Hepatocyte (in vitro differentiated cells): ENCODE measurements at regions not wholly inside any gene's neighbourhood (a gene's known extent, or its start where the extent isn't known, plus 50 kb on each side); places are given as distances from the start of the nearest gene placed in this dataset.
"Not testable (repeated sequence)": the region's sequence is repeated elsewhere in the genome, so short reads cannot be mapped to it uniquely, and the experiment has no call there.

Source experiments
- DNase-seq: peaks from one replicate; pipeline ENCODE4 v3.0.0-alpha.2; 2016; ENCODE audit warnings: low spot score
- H2AFZ ChIP-seq: fragments of 200-600 bp; sonication (generic); 2 replicates; pipeline ENCODE4 v1.6.0; 2016; ENCODE audit warnings: antibody characterized with exemption, mild to moderate bottlenecking
- H3K27ac ChIP-seq: fragments of 200-600 bp; sonication (generic); 2 replicates; pipeline ENCODE4 v1.5.1; 2016; ENCODE audit warnings: mild to moderate bottlenecking
- H3K27me3 ChIP-seq: fragments of 200-600 bp; sonication (generic); 2 replicates; pipeline ENCODE4 v1.6.1; 2016
- H3K36me3 ChIP-seq: fragments of 200-600 bp; sonication (generic); replicated peaks from 2 replicates; pipeline ENCODE4 v1.5.1; 2016; ENCODE audit warnings: low read depth; ENCODE audit not compliant: insufficient read depth
- H3K4me1 ChIP-seq: fragments of 200-600 bp; sonication (generic); 2 replicates; pipeline ENCODE4 v1.5.1; 2016; ENCODE audit warnings: mild to moderate bottlenecking, moderate library complexity; ENCODE audit not compliant: insufficient read depth
- H3K4me2 ChIP-seq: fragments of 200-600 bp; sonication (generic); 2 replicates; pipeline ENCODE4 v1.6.0; 2016
- H3K4me3 ChIP-seq: fragments of 200-600 bp; sonication (generic); 2 replicates; pipeline ENCODE4 v1.5.1; 2016; ENCODE audit warnings: mild to moderate bottlenecking
- H3K79me2 ChIP-seq: fragments of 200-600 bp; sonication (generic); 2 replicates; pipeline ENCODE4 v1.6.0; 2017; ENCODE audit warnings: mild to moderate bottlenecking
- H3K9me2 ChIP-seq: fragments of 200-600 bp; sonication (generic); replicated peaks from 2 replicates; pipeline ENCODE4 v1.6.0; 2017; ENCODE audit warnings: mild to moderate bottlenecking; ENCODE audit not compliant: insufficient read depth
- H3K9me3 ChIP-seq: fragments of 200-600 bp; sonication (generic); 2 replicates; pipeline ENCODE4 v1.5.1; 2016; ENCODE audit warnings: low read depth, mild to moderate bottlenecking
- H4K20me1 ChIP-seq: fragments of 200-600 bp; sonication (generic); 2 replicates; pipeline ENCODE4 v1.6.0; 2016; ENCODE audit warnings: mild to moderate bottlenecking; ENCODE audit not compliant: insufficient read depth, poor library complexity, severe bottlenecking
- CTCF ChIP-seq: fragments of 200-600 bp; sonication (generic); IDR thresholded peaks from 2 replicates; pipeline ENCODE4 v1.5.1; 2016; ENCODE audit warnings: antibody characterized with exemption, mild to moderate bottlenecking; ENCODE audit not compliant: poor library complexity
- EZH2 ChIP-seq: fragments of 200-600 bp; sonication (generic); IDR thresholded peaks from 2 replicates; pipeline ENCODE4 v1.6.1; 2016; ENCODE audit warnings: antibody characterized with exemption, mild to moderate bottlenecking, borderline replicate concordance
- EZH2phosphoT487 ChIP-seq: fragments of 200-600 bp; sonication (generic); IDR thresholded peaks from one replicate; pipeline ENCODE4 v1.6.1; 2018; ENCODE audit warnings: antibody characterized with exemption, mild to moderate bottlenecking, low read depth, moderate library complexity; ENCODE audit not compliant: unreplicated experiment, severe bottlenecking
- WGBS: methylation state at CpG from one replicate; pipeline ENCODE4 v1.1.6; 2016; ENCODE audit warnings: low lambda C conversion rate; ENCODE audit errors: missing lambda C conversion rate; 5-methylcytosine and 5-hydroxymethylcytosine counted together

GRCh38 chr5:33105521-33105941 is 335.2 kb upstream of the TARS1 start:
- Histone ChIP-seq H3K4me2 (no peak overlapping the region), H3K27me3 (no peaks in the 10 kb centered on the region), H3K36me3 (no peaks in the 10 kb centered on the region), H3K9me2 (no peaks in the 10 kb centered on the region), H3K9me3 (no peaks in the 10 kb centered on the region), H4K20me1 (no peaks in the 10 kb centered on the region), H3K79me2 (no peaks in the 10 kb centered on the region), H3K27ac (no peak overlapping the region), H2AFZ (no peak overlapping the region), H3K4me3 (no peak overlapping the region), H3K4me1 (no peaks in the 10 kb centered on the region)
- no peak for DNase-seq
- TF ChIP-seq EZH2 (no peak), CTCF (no peak), EZH2phosphoT487 (no peak)
- WGBS: 100% methylated on average over 1 of the region's 1 CpG

GRCh38 chr5:33110496-33110895 is 330.3 kb upstream of the TARS1 start:
- H3K27ac ChIP-seq, H3K9me2 ChIP-seq, H4K20me1 ChIP-seq, H3K27me3 ChIP-seq, H3K4me2 ChIP-seq, H2AFZ ChIP-seq, H3K4me3 ChIP-seq, DNase-seq, H3K79me2 ChIP-seq, H3K36me3 ChIP-seq, H3K4me1 ChIP-seq, H3K9me3 ChIP-seq: not testable (repeated sequence)
- 91% methylated on average over 2 of the region's 2 CpGs for WGBS

- Histone ChIP-seq H3K36me3 (no peaks in the 10 kb centered on the region), H3K27me3 (no peaks in the 10 kb centered on the region), H3K9me2 (no peaks in the 10 kb centered on the region), H4K20me1 (no peaks in the 10 kb centered on the region), H3K4me3 (no peak overlapping the region), H3K79me2 (no peaks in the 10 kb centered on the region), H3K9me3 (no peaks in the 10 kb centered on the region), H3K27ac (no peak overlapping the region), H2AFZ (no peak overlapping the region), H3K4me2 (no peak overlapping the region), H3K4me1 (no peaks in the 10 kb centered on the region)
- TF ChIP-seq EZH2 (no peak), EZH2phosphoT487 (no peak), CTCF (no peak)
- DNase-seq: no peak
- WGBS: 82% methylated on average over 3 of the region's 3 CpGs
These were observed 326.4 kb upstream of the TARS1 start for GRCh38 chr5:33114361-33114760.

- Histone ChIP-seq H4K20me1 (no peaks in the 10 kb centered on the region), H3K4me2 (no peak overlapping the region), H3K4me1 (no peaks in the 10 kb centered on the region), H3K9me2 (no peaks in the 10 kb centered on the region), H3K36me3 (no peaks in the 10 kb centered on the region), H3K4me3 (no peak overlapping the region), H3K27ac (no peak overlapping the region), H3K27me3 (no peaks in the 10 kb centered on the region), H3K9me3 (no peaks in the 10 kb centered on the region), H2AFZ (no peak overlapping the region), H3K79me2 (no peaks in the 10 kb centered on the region)
- no peak for TF ChIP-seq EZH2
- no peak for TF ChIP-seq EZH2phosphoT487
- no peak for TF ChIP-seq CTCF
- no peak for DNase-seq
- WGBS: 93% methylated on average over 4 of the region's 4 CpGs
These were observed 325.3 kb upstream of the TARS1 start for GRCh38 chr5:33115467-33115866.
